ENCODE measurements at regions not wholly inside any gene's neighbourhood (a gene's known extent, or its start where the extent isn't known, plus 50 kb on each side); places are given as distances from the start of the nearest gene placed in this dataset.
"Not testable (repeated sequence)": the region's sequence is repeated elsewhere in the genome, so short reads cannot be mapped to it uniquely, and the experiment has no call there.

GRCh38 chr9:110030632-110031031, 177.3 kb downstream of the C9orf152 start:
- Histone ChIP-seq H3K27me3 (ENCODE audit: low read depth, low read length) (no peaks in the 10 kb centered on the region), H3K4me1 (ENCODE audit: control insufficient read depth in 1 of 2, insufficient read depth in 2 of 2, low read length in 2 of 2) (no peaks in the 10 kb centered on the region), H3K4me3 (ENCODE audit: low read depth in 1 of 2, low read length in 2 of 2) (no peak overlapping the region), H3K9me3 (ENCODE audit: control insufficient read depth in 1 of 2, low read length in 2 of 2) (no peaks in the 10 kb centered on the region), H3K36me3 (ENCODE audit: control insufficient read depth in 1 of 2, insufficient read depth in 2 of 2, low read length in 2 of 2) (no peaks in the 10 kb centered on the region), H3K27ac (ENCODE audit: low read length) (no peak overlapping the region)

- H3K36me3 ChIP-seq (ENCODE audit: control insufficient read depth in 1 of 2, insufficient read depth in 2 of 2, low read length in 2 of 2): no peaks in the 10 kb centered on the region
- no peak overlapping the region for H3K27ac ChIP-seq (ENCODE audit: low read length)
- H3K27me3 ChIP-seq (ENCODE audit: low read depth, low read length): no peaks in the 10 kb centered on the region
- no peaks in the 10 kb centered on the region for H3K4me1 ChIP-seq (ENCODE audit: control insufficient read depth in 1 of 2, insufficient read depth in 2 of 2, low read length in 2 of 2)
- no peaks in the 10 kb centered on the region for H3K9me3 ChIP-seq (ENCODE audit: control insufficient read depth in 1 of 2, low read length in 2 of 2)
- no peak overlapping the region for H3K4me3 ChIP-seq (ENCODE audit: low read depth in 1 of 2, low read length in 2 of 2)
Observed at GRCh38 chr9:110031511-110032173, 176.3 kb downstream of the C9orf152 start.

- H3K4me3 ChIP-seq (ENCODE audit: low read depth in 1 of 2, low read length in 2 of 2); H3K27ac ChIP-seq (ENCODE audit: low read length); H3K9me3 ChIP-seq (ENCODE audit: control insufficient read depth in 1 of 2, low read length in 2 of 2); H3K4me1 ChIP-seq (ENCODE audit: control insufficient read depth in 1 of 2, insufficient read depth in 2 of 2, low read length in 2 of 2); H3K36me3 ChIP-seq (ENCODE audit: control insufficient read depth in 1 of 2, insufficient read depth in 2 of 2, low read length in 2 of 2); H3K27me3 ChIP-seq (ENCODE audit: low read depth, low read length): not testable (repeated sequence)
Observed at GRCh38 chr9:110032532-110032931, 175.4 kb downstream of the C9orf152 start.

DNA sequence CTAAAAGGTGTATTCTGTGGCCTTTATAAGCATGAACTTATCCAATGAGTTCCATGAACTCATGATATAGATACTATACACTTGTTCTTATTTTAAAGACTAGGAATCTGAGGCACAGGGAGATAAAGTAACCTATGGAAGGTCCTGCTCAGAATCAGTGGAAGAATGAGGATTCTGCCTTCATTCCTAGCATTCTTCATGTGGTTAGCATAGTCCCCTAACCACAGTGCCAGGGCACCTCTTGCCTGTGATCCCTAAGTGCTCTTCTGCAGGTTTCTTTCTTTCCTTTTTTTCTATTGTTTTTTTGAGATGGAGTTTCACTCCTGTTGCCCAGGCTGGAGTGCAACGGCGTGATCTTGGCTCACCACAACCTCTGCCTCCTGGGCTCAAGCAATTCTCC, 174.1 kb downstream of the C9orf152 start:
- Histone ChIP-seq H3K4me1 (ENCODE audit: control insufficient read depth in 1 of 2, insufficient read depth in 2 of 2, low read length in 2 of 2) (no peaks in the 10 kb centered on the region), H3K9me3 (ENCODE audit: control insufficient read depth in 1 of 2, low read length in 2 of 2) (no peaks in the 10 kb centered on the region), H3K36me3 (ENCODE audit: control insufficient read depth in 1 of 2, insufficient read depth in 2 of 2, low read length in 2 of 2) (no peaks in the 10 kb centered on the region), H3K27me3 (ENCODE audit: low read depth, low read length) (no peaks in the 10 kb centered on the region), H3K4me3 (ENCODE audit: low read depth in 1 of 2, low read length in 2 of 2) (no peak overlapping the region), H3K27ac (ENCODE audit: low read length) (no peak overlapping the region)

DNA sequence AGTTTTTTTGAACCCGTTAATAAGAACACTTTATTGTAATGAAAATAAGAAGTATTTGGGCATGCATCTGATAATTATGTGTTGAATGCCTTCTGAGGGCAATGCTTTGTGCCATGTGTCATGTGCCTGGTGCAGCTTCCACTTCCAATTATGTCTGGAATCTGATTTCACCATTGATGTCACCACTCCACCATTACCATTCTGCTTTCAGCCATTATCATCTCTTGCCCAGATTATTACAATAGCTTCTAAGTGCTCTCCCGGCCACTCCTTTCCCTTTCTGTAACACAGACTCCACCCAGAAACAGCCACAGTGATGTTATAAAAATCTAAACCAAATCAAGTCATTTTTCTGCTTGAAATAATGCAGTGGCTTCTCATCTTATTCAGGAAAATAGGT, 171.7 kb downstream of the C9orf152 start:
- Histone ChIP-seq H3K36me3 (ENCODE audit: control insufficient read depth in 1 of 2, insufficient read depth in 2 of 2, low read length in 2 of 2) (no peaks in the 10 kb centered on the region), H3K9me3 (ENCODE audit: control insufficient read depth in 1 of 2, low read length in 2 of 2) (no peaks in the 10 kb centered on the region), H3K27me3 (ENCODE audit: low read depth, low read length) (no peaks in the 10 kb centered on the region), H3K27ac (ENCODE audit: low read length) (no peak overlapping the region), H3K4me3 (ENCODE audit: low read depth in 1 of 2, low read length in 2 of 2) (no peak overlapping the region), H3K4me1 (ENCODE audit: control insufficient read depth in 1 of 2, insufficient read depth in 2 of 2, low read length in 2 of 2) (peaks cover 0 to 5% of the 10 kb centered on the region in 2 donors)

DNA sequence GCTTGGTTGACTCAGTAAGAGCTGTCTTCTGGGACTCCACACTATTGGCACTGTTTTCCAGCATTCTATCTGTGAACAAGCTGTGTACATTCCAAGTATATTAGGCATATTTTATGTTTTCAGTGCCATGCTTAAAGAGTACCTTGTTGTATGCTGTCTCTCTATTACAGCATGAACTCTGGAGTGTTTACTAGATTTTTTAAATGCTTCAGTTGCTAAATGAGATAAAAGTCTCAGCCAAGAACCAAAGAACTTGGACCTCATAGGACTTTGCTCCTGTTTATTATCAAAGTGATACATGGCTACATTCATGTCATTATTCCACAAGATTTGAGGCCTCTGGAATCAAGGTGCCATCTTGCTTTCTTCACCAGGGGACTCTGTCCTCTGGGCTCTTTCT, 167.2 kb downstream of the C9orf152 start:
- H3K27ac ChIP-seq (ENCODE audit: low read length): no peak overlapping the region
- H3K9me3 ChIP-seq (ENCODE audit: control insufficient read depth in 1 of 2, low read length in 2 of 2): no peaks in the 10 kb centered on the region
- no peaks in the 10 kb centered on the region for H3K27me3 ChIP-seq (ENCODE audit: low read depth, low read length)

DNA sequence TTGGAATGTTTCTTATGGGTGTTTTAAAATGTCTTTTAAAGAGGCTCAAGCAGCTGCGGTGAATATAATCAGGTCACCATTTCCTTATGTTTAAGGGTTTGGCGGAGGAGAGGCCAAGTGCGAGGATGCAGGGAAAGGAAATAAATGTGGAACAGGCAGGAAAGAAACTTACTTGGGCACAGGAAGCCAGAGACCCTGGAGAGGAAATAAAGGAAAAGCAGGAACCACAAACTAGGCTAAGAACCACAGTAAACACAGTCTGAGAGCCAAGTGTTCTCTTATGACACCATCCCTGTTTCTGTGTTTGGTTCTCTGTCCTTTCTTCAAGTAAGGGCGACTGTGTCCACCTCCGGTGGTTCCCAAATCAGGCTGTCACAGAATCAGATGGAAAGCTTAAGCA, 166.5 kb downstream of the C9orf152 start:
- Histone ChIP-seq H3K36me3 (ENCODE audit: control insufficient read depth in 1 of 2, insufficient read depth in 2 of 2, low read length in 2 of 2) (no peaks in the 10 kb centered on the region), H3K9me3 (ENCODE audit: control insufficient read depth in 1 of 2, low read length in 2 of 2) (no peaks in the 10 kb centered on the region), H3K27ac (ENCODE audit: low read length) (no peak overlapping the region), H3K27me3 (ENCODE audit: low read depth, low read length) (no peaks in the 10 kb centered on the region), H3K4me1 (ENCODE audit: control insufficient read depth in 1 of 2, insufficient read depth in 2 of 2, low read length in 2 of 2) (peaks cover 0 to 5% of the 10 kb centered on the region in 2 donors), H3K4me3 (ENCODE audit: low read depth in 1 of 2, low read length in 2 of 2) (no peak overlapping the region)

More for the DNA sequence above, 167.2 kb downstream of the C9orf152 start:
- Histone ChIP-seq H3K4me3 (ENCODE audit: low read depth in 1 of 2, low read length in 2 of 2) (no peak overlapping the region), H3K36me3 (ENCODE audit: control insufficient read depth in 1 of 2, insufficient read depth in 2 of 2, low read length in 2 of 2) (no peaks in the 10 kb centered on the region), H3K4me1 (ENCODE audit: control insufficient read depth in 1 of 2, insufficient read depth in 2 of 2, low read length in 2 of 2) (peaks cover 0 to 5% of the 10 kb centered on the region in 2 donors)

DNA sequence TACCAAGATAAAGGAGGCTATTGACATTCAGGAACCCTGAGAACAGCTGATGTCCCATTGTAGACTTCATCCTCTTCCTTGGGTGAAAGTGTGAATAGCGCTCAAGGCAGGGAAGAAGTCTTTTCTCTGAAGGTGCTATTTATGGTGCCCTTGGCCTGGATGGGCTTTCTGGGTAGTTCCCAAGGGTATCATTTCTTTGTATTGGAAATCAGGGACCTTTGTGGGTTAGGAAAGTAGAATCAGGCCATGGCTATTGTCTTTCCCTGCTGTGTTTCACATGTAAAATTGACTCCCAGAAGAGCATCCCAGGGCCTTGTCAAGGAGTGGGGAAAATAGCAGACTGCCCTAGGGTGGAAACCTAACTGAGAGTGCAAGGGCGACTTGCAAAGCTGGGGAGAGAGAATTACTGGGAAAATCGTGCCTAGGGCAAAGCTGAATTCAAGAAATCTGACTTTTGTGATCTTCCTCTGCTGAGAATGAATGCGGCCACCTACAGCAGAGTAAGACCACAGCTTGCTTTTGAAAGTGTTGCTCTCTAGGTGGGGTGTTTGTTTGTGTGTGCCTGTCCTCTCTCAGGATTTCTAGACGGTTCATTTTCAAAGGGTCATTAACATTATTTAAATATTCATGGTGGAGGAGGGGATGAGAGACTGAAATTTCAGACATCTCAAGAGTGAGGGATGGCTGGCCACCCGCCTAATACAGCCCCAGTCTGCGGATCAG, 160.6 kb downstream of the C9orf152 start:
- no peaks in the 10 kb centered on the region for H3K27me3 ChIP-seq (ENCODE audit: low read depth, low read length)
- H3K36me3 ChIP-seq (ENCODE audit: control insufficient read depth in 1 of 2, insufficient read depth in 2 of 2, low read length in 2 of 2): no peaks in the 10 kb centered on the region
- H3K27ac ChIP-seq (ENCODE audit: low read length): no peak overlapping the region
- H3K4me1 ChIP-seq (ENCODE audit: control insufficient read depth in 1 of 2, insufficient read depth in 2 of 2, low read length in 2 of 2): peaks cover 0 to 22% of the 10 kb centered on the region in 2 donors
- peak overlapping the region; percentile 84 to 90 for H3K4me3 ChIP-seq (ENCODE audit: low read depth in 1 of 2, low read length in 2 of 2)
- H3K9me3 ChIP-seq (ENCODE audit: control insufficient read depth in 1 of 2, low read length in 2 of 2): no peaks in the 10 kb centered on the region

DNA sequence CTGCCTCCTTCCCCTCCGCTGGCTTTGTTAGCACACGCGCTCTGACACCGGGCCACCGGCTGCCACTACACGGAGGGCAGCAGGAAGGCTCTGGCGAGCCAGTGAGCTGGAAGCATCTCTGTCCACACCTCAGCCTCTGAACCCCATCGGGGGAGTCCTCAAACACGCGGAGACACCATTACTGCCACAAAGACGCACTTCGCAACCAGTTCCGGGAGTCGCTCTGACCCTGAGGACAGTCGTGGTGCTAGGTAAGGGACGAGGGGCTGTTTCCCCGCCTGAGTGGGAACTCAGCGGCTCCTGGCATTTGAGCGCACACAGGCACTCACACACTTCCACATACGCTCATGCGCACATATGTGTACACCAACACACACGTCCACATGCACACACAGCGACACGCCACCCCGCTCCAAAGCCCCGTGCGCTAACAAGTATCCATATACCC, 160.0 kb downstream of the C9orf152 start:
- Histone ChIP-seq H3K36me3 (ENCODE audit: control insufficient read depth in 1 of 2, insufficient read depth in 2 of 2, low read length in 2 of 2) (no peaks in the 10 kb centered on the region), H3K9me3 (ENCODE audit: control insufficient read depth in 1 of 2, low read length in 2 of 2) (no peaks in the 10 kb centered on the region), H3K4me1 (ENCODE audit: control insufficient read depth in 1 of 2, insufficient read depth in 2 of 2, low read length in 2 of 2) (peaks cover 0 to 22% of the 10 kb centered on the region in 2 donors), H3K27ac (ENCODE audit: low read length) (no peak overlapping the region), H3K4me3 (ENCODE audit: low read depth in 1 of 2, low read length in 2 of 2) (peak overlapping the region; percentile 84 to 90), H3K27me3 (ENCODE audit: low read depth, low read length) (no peaks in the 10 kb centered on the region)

DNA sequence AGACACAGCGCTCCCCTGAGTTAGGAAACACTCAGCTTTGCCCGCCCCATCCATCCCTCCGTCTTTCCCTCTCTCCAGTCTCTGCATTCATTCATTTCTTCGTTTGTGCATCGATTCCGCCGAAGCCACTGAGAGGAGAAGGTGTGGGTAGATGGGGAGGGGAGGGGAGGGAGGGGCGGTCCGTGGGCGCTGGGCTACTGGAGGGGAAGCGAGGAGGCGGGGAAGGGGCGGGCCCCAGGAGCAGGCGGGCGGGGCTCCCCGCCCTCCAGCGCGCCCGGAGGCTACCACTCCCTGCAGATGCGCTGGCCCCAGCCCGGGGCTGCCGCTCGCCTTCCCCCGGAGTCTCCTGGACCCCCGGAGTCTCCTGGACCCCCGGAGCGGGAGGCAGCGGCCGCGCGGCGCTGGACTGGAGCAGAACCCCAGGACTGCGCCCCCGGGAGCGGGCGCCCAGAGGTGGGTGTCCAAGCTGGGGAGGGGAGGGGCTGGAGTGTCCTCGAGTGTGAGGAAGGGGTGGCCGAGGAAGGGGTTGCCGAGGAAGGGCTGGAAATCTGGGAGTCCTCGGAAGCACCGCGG, 159.5 kb downstream of the C9orf152 start:
- H3K27ac ChIP-seq (ENCODE audit: low read length): peak overlapping the region; percentile 21
- H3K4me1 ChIP-seq (ENCODE audit: control insufficient read depth in 1 of 2, insufficient read depth in 2 of 2, low read length in 2 of 2): peaks cover 0 to 22% of the 10 kb centered on the region in 2 donors
- H3K4me3 ChIP-seq (ENCODE audit: low read depth in 1 of 2, low read length in 2 of 2): peak overlapping the region; percentile 84 to 90
- H3K9me3 ChIP-seq (ENCODE audit: control insufficient read depth in 1 of 2, low read length in 2 of 2): no peaks in the 10 kb centered on the region
- H3K36me3 ChIP-seq (ENCODE audit: control insufficient read depth in 1 of 2, insufficient read depth in 2 of 2, low read length in 2 of 2): no peaks in the 10 kb centered on the region
- no peaks in the 10 kb centered on the region for H3K27me3 ChIP-seq (ENCODE audit: low read depth, low read length)

- H3K4me3 ChIP-seq (ENCODE audit: low read depth in 1 of 2, low read length in 2 of 2): peak overlapping the region; percentile 84 to 90
- H3K27me3 ChIP-seq (ENCODE audit: low read depth, low read length): no peaks in the 10 kb centered on the region
- peak overlapping the region; percentile 21 for H3K27ac ChIP-seq (ENCODE audit: low read length)
- H3K9me3 ChIP-seq (ENCODE audit: control insufficient read depth in 1 of 2, low read length in 2 of 2): no peaks in the 10 kb centered on the region
- no peaks in the 10 kb centered on the region for H3K36me3 ChIP-seq (ENCODE audit: control insufficient read depth in 1 of 2, insufficient read depth in 2 of 2, low read length in 2 of 2)
- peaks cover 0 to 22% of the 10 kb centered on the region in 2 donors for H3K4me1 ChIP-seq (ENCODE audit: control insufficient read depth in 1 of 2, insufficient read depth in 2 of 2, low read length in 2 of 2)
Observed at GRCh38 chr9:110048976-110049698, 158.8 kb downstream of the C9orf152 start.
